HepG2 (cell line): ENCODE measurements at regions not wholly inside any gene's neighbourhood (a gene's known extent, or its start where the extent isn't known, plus 50 kb on each side); places are given as distances from the start of the nearest gene placed in this dataset.

Experiments used
- CTCF ChIP-seq: sonication (generic); formaldehyde crosslinking; IDR thresholded peaks from 2 replicates; pipeline ENCODE4 v1.5.0; 2020; ENCODE audit warnings: mild to moderate bottlenecking, missing genetic modification reagents, moderate library complexity
- FOXM1 ChIP-seq: sonication (generic); formaldehyde crosslinking; IDR thresholded peaks from 2 replicates; pipeline ENCODE4 v1.5.0; 2020; ENCODE audit warnings: missing genetic modification reagents
- HNF4A ChIP-seq: sonication (generic); formaldehyde crosslinking; IDR thresholded peaks from 2 replicates; pipeline ENCODE4 v1.4.0; 2020; ENCODE audit warnings: missing genetic modification reagents
- HNRNPLL ChIP-seq: fragments of 200-400 bp; formaldehyde crosslinking; IDR thresholded peaks from 2 replicates; pipeline ENCODE4 v1.6.1; 2017; ENCODE audit warnings: mild to moderate bottlenecking, low read depth, low read length; ENCODE audit not compliant: poor library complexity, severe bottlenecking
- HOMEZ ChIP-seq: IDR thresholded peaks from 2 replicates; pipeline ENCODE4 v1.6.1; 2016; ENCODE audit warnings: low read depth
- JUN ChIP-seq: sonication (generic); formaldehyde crosslinking; IDR thresholded peaks from 2 replicates; pipeline ENCODE4 v1.4.0; 2020; ENCODE audit warnings: mild to moderate bottlenecking, missing genetic modification reagents
- PPARG ChIP-seq: conservative IDR thresholded peaks from 2 replicates; pipeline ENCODE4 v1.6.1; 2016; ENCODE audit warnings: missing biosample characterization, missing genetic modification reagents
- YY1 ChIP-seq: IDR thresholded peaks from 2 replicates; pipeline ENCODE4 v1.6.1; 2011; ENCODE audit warnings: low read length, low read depth, moderate library complexity, mild to moderate bottlenecking; ENCODE audit not compliant: insufficient read depth, insufficient replicate concordance
- ZBTB34 ChIP-seq: sonication (generic); formaldehyde crosslinking; IDR thresholded peaks from 2 replicates; pipeline ENCODE4 v1.8.0; 2022; ENCODE audit warnings: mild to moderate bottlenecking, missing genetic modification reagents
- ZNF331 ChIP-seq: sonication (generic); formaldehyde crosslinking; IDR thresholded peaks from 2 replicates; pipeline ENCODE4 v1.4.0; 2020; ENCODE audit warnings: missing genetic modification reagents
- TF ChIP-seq, protein P1 (sequence below): IDR thresholded peaks from 2 replicates; pipeline ENCODE4 v1.6.1; 2012; ENCODE audit warnings: inconsistent platforms

DNA sequence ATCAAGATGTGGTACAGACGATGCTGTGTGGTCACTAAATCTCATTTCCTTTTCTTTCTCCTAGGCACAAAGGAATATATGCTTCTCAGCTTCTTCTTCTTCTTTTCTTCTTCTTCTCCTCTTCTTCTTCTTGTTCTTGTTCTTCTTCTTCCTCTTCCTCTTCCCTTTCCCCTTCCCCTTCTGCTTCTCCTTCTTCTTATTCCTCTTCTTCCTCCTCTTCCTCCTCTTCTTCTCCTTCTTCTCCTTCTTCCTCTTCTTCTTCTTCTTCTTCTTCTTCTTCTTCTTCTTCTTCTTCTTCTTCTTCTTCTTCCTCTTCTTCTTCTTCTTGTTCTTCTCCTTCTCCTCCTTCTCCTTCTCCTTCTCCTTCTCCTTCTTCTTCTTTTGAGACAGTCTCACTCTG is 190.4 kb upstream of the DTNBP1 start:
- TF ChIP-seq YY1 (no peak), HNF4A (no peak), FOXM1 (CRISPR knock-in tag) (no peak), PPARG (no peak), JUN (CRISPR knock-in tag) (no peak), CTCF (no peak), ZNF331 (CRISPR knock-in tag) (no peak), HOMEZ (no peak), ZBTB34 (CRISPR knock-in tag) (no peak), HNRNPLL (no peak)
- TF ChIP-seq, protein P1, sequence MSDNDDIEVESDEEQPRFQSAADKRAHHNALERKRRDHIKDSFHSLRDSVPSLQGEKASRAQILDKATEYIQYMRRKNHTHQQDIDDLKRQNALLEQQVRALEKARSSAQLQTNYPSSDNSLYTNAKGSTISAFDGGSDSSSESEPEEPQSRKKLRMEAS, result no peak
